HL-60 (cell line): ENCODE measurements at regions not wholly inside any gene's neighbourhood (a gene's known extent, or its start where the extent isn't known, plus 50 kb on each side); places are given as distances from the start of the nearest gene placed in this dataset.

Source experiments
- DNase-seq, 2 experiments: peaks; one replicate each; pipeline ENCODE4 v3.0.0-alpha.2; 2010 to 2020; ENCODE audit warnings: low read depth in 1 of 2, low spot score in 1 of 2
- H3K27ac ChIP-seq: fragments of 250-450 bp; sonication (Bioruptor Pico); replicated peaks from 2 replicates; pipeline ENCODE4 v1.5.1; 2020; ENCODE audit warnings: mild to moderate bottlenecking, moderate library complexity
- H3K27me3 ChIP-seq: fragments of 250-450 bp; sonication (Bioruptor Pico); 2 replicates; pipeline ENCODE4 v1.5.1; 2021; ENCODE audit warnings: mild to moderate bottlenecking, moderate library complexity; ENCODE audit not compliant: insufficient read depth, poor library complexity, severe bottlenecking
- H3K4me3 ChIP-seq: replicated peaks from 2 replicates; pipeline ENCODE4 v1.5.1; 2011; ENCODE audit warnings: mild to moderate bottlenecking, control low read depth, low read length; ENCODE audit not compliant: insufficient read depth
- CTCF ChIP-seq: IDR thresholded peaks from one replicate; pipeline ENCODE4 v1.5.1; 2011; ENCODE audit warnings: low read length, control low read depth, inconsistent platforms; ENCODE audit not compliant: insufficient read depth
- GABPA ChIP-seq: IDR thresholded peaks from 2 replicates; pipeline ENCODE4 v1.6.1; 2012; ENCODE audit warnings: low read depth
- POLR2AphosphoS5 ChIP-seq: IDR thresholded peaks from 2 replicates; pipeline ENCODE4 v1.6.1; 2012; ENCODE audit warnings: low read depth
- REST ChIP-seq: IDR thresholded peaks from 2 replicates; pipeline ENCODE4 v1.6.1; 2012; ENCODE audit warnings: low read depth; ENCODE audit not compliant: insufficient replicate concordance
- SPI1 ChIP-seq: IDR thresholded peaks from 2 replicates; pipeline ENCODE4 v1.6.1; 2012; ENCODE audit warnings: low read depth, mild to moderate bottlenecking, borderline replicate concordance

DNA sequence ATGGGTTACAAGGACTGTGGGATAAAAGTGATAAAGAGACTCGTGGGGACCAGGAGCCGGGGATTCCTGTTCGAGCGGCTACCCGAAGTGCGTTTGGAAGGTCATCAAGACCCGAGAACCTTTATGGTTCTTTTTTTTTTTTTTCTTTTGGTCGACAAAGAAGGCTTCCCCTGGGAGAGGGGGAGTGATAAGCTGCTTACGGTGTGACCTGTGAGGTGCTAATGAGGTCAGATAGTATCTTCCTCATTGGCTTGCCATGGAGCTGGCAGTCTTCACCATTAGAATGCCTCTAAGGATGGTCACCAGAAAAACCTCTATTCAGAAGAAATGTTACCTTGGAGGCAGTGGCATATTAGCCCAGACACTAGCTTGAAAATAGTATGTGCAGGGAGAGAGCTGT lies 92.3 kb upstream of the STEAP4 start:
- H3K27ac ChIP-seq, result no peak overlapping the region
- no peak overlapping the region for H3K4me3 ChIP-seq
- TF ChIP-seq CTCF, result no peak
- no peak for DNase-seq
- H3K27me3 ChIP-seq, result no peaks in the 10 kb centered on the region

GRCh38 chr7:88398459-88398858 lies 91.8 kb upstream of the STEAP4 start:
- Histone ChIP-seq H3K27me3 (no peaks in the 10 kb centered on the region), H3K4me3 (no peak overlapping the region), H3K27ac (no peak overlapping the region)
- TF ChIP-seq SPI1 (no peak), GABPA (no peak), CTCF (no peak), POLR2AphosphoS5 (no peak), REST (no peak)
- DNase-seq, result no peak

GRCh38 chr7:88396948-88397322 lies 90.2 kb upstream of the STEAP4 start:
- DNase-seq, result no peak
- Histone ChIP-seq H3K27me3 (no peaks in the 10 kb centered on the region), H3K4me3 (no peak overlapping the region), H3K27ac (peak overlapping the region; percentile 31)
- no peak for TF ChIP-seq SPI1
- TF ChIP-seq POLR2AphosphoS5, result no peak
- TF ChIP-seq GABPA, result no peak
- TF ChIP-seq REST, result no peak
- TF ChIP-seq CTCF, result no peak

DNA sequence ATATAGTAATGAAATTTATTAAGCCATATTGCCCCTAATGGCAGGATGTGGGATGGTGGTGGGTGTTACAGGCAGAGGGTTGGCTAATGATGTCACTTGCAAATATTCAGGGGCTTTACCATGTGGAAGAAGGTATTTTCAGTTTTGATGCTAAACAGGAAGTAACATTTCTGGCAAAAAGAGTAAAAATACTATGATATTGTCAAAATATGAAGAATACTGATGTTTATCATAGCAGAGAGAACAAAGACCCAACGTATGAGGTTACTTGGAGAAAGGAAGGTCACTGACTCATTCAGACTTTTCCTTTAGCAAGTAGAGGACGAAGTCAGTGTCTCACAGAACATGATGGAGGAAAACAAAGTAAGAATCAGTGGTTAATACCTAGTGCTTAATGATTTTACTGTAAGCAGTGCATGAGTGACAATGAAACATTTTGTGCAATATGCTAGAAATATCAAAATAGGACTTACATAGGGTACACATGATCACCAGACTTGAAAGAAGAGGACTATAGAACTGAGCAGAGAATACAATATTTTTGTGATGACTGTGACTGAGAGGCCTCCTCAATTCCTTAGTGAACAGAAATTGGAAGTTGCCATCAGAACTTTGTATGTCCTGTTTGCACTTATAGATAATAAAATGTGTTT lies 89.7 kb upstream of the STEAP4 start:
- peak overlapping the region; percentile 31 for H3K27ac ChIP-seq

More for the DNA sequence above, 89.7 kb upstream of the STEAP4 start:
- H3K27me3 ChIP-seq, result no peaks in the 10 kb centered on the region
- no peak for DNase-seq
- no peak for TF ChIP-seq GABPA
- no peak for TF ChIP-seq SPI1
- TF ChIP-seq REST, result no peak
- no peak for TF ChIP-seq CTCF
- no peak for TF ChIP-seq POLR2AphosphoS5
- H3K4me3 ChIP-seq, result no peak overlapping the region
